ENCODE measurements at regions not wholly inside any gene's neighbourhood (a gene's known extent, or its start where the extent isn't known, plus 50 kb on each side); places are given as distances from the start of the nearest gene placed in this dataset.

DNA sequence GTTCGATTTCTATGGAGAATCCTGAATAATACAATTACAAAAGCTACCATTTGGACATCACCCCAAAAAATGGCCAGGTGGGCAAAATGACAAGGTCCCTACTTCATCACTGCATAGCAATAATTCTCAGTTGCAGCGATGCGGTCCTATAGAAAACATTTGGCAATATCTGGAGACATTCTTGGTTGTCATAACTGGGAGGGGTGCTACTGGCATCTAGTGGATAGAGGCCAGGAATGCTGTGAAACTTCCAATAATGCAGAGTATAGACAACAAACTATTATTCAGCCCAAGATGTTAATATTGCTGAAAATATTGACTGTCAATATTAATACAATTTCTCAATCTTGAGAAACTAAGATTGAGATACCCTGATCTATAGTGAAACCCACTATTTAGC, 637.8 kb upstream of the PKDCC start:
- DNase-seq (ENCODE audit: low read depth, low spot score), result peak; percentile 25
- in situ Hi-C loops (cut with HindIII; ENCODE audit: low pct_unique_long_range_greater_than_20kb, low sequenced_read_pairs), result no loop called here

DNA sequence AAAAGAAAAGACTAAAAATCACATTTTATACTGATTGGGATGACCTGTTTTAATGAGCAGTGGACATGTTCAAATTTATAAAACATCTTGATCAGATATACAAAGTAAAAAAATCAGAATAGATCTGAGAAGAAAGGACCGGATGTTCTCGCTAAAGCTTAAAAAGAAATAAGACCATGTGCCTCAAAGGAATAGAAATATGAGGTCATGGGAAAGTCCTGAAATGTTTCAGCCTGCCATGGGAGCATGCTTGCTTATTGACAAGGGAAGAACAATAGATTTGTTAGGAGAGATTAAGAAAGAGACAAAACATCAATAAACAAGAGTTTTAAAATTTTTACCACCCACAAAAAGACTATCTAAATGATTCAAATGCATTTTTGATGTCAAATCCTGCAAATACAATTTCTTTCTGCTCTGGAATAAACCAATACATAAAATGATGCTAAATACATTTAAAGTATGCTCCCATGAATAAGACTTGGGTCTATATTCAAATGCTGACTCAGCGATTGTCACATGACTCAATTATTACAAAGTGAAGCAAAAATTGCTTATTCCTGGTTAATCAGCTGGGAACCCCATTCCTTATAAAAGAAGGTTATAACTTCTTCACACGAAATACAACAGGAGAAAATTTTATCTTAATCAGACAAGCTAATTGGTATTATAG, 633.9 kb upstream of the PKDCC start:
- DNase-seq (ENCODE audit: low read depth, low spot score), result peak; percentile 34
- in situ Hi-C loops (cut with HindIII; ENCODE audit: low pct_unique_long_range_greater_than_20kb, low sequenced_read_pairs), result no loop called here

DNA sequence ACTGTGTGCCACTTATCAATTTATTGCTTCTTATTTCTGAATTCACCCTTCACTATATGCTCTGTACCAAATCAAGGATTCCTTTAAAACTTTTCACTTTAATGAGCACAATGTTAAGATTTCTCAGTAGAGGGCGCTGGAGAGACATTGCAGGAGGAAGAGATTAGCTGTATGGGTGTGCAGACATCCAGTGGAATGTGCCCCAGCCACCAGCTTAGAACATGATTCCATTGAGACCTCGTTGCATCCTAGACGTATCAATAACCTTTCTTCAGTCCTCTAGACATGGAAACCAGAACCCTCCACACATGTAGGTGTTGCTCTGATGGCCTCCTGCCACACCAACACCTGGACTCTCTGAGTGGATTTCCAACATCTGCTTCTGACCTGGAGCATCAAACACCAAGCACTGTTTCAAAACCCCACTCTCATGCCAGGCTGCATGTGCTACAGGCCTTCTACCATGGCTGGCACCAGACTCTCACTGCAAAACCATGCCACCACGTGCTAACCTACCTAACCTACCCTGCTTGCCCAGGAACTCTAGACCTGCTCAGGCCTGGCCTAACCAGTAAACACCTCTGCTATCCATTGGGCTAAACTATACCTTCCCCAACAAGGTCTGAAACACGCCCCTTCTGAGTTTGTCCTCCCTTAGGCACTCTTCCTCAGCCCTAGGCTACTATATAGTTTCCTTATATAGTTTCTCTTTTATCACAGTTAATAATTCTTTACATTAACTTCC, 633.2 kb upstream of the PKDCC start:
- DNase-seq (ENCODE audit: low read depth, low spot score), result peak; percentile 89
- in situ Hi-C loops (cut with HindIII; ENCODE audit: low pct_unique_long_range_greater_than_20kb, low sequenced_read_pairs), result no loop called here

DNA sequence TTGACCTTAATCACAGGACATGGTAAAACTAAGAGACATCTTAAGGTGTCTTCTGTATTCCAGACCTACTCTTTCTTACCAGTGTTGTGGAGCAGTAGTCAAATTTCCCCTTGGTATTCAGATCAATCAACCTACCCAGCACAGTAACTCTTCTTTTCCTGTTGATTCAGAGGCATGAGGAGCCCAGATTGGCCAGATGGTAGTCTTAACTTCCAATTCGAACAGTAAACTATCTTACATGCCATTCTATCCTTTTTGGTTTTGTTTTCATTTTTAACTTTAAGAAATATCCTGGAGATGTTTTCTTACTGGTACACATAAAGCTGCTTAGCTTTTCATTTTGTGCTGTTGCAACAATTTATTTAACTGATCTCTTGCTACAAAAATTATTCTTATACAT, 630.3 kb upstream of the PKDCC start:
- DNase-seq (ENCODE audit: low read depth, low spot score), result no peak

DNA sequence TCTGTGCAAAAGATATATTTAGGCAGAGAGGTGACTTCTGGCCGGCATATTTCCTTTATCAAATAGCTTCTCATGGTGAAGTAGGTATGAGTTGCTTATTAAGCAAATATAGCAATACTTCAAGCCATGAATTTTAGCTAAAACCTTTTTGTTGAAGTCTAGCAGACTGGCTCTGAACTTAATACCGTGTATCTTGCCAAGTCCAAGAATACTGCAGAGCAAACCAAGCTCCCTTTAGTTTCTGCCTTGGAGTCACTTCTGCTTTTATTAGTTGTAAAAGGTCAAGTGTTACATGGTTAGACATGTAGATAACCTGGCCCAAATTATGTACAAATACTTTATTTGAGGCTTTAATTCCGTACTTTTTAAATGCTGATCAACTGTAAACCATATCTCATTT, 627.6 kb upstream of the PKDCC start:
- in situ Hi-C loops (cut with HindIII; ENCODE audit: low pct_unique_long_range_greater_than_20kb, low sequenced_read_pairs), result no loop called here
- no peak for DNase-seq (ENCODE audit: low read depth, low spot score)

More for the DNA sequence above, 630.3 kb upstream of the PKDCC start:
- in situ Hi-C loops (cut with HindIII; ENCODE audit: low pct_unique_long_range_greater_than_20kb, low sequenced_read_pairs), result no loop called here

DNA sequence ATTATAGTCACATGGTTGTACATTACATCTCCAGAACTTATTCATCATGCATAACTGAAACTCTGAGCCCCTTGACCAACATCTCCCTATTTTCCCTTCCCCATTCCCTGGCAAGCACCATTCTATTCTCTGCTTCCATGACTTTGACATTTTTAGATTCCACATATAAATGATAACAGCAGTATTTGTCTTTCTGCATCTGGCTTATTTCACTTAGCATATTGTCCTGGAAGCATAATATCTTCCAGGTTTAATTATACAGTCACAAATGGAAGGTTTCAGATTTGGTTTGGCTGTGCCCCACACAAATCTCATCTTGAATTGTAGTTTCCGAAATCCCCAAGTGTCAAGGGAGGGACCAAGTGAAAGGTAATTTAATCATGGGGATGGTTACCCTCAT, 626.9 kb upstream of the PKDCC start:
- in situ Hi-C loops (cut with HindIII; ENCODE audit: low pct_unique_long_range_greater_than_20kb, low sequenced_read_pairs), result no loop called here
- no peak for DNase-seq (ENCODE audit: low read depth, low spot score)

DNA sequence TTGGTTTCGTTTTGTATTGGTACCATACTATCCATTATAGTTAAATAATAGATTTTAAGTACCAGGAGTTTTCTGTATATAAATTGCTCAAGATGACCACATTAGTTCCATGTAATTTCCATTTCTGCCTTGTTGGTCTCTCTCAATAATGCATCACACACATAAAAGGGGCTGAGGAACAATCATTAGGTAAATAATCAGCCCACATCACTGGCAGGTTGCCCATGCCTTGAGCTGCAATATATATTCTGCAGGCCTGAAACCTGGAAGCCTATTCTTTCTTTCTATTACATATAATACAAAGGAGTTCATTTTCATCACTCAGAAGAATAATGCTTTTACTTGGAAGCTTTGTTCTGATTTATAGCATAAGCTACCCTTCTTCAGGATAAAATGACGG, 616.1 kb upstream of the PKDCC start:
- in situ Hi-C loops (cut with HindIII; ENCODE audit: low pct_unique_long_range_greater_than_20kb, low sequenced_read_pairs), result no loop called here
- no peak for DNase-seq (ENCODE audit: low read depth, low spot score)

DNA sequence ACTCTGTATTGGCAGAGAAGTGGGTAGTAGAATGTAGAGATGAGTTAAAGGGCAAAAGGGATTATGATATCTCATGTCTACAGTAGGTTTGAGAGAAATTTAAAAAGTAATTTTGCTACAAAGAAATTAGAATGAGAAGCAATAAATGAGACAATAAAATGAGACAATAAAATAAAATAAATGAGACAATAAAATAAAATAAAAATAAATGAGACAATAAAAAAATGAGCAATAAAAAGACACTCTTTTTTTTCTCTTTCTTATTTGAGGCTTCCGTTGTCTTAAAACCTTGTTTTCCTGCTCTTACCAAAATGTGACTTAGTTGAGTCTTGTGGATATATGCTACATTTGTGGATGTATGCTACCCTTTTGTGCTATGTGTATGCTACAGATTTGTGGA, 615.4 kb upstream of the PKDCC start:
- in situ Hi-C loops (cut with HindIII; ENCODE audit: low pct_unique_long_range_greater_than_20kb, low sequenced_read_pairs), result no loop called here

DNA sequence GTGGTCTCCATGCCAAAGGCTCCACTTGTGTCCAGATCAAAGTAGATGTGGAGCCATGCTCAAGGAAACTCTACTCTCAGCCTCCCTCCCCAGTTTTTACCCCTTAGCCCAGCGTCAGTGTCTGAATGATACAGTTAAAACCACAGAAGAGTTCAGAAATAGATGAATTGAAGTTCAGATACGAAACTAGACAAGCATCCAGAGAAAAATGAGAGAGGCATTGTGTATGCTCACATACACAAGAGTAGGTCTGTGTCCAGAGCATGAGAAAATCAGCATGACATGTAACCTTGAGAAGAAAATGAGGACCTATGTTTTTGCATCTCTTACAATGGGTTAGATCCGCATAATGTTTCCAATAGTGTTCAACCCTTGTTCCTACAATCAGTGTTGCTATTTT, 612.8 kb upstream of the PKDCC start:
- peak; percentile 87 for DNase-seq (ENCODE audit: low read depth, low spot score)
- in situ Hi-C loops (cut with HindIII; ENCODE audit: low pct_unique_long_range_greater_than_20kb, low sequenced_read_pairs), result no loop called here

More for the DNA sequence above, 615.4 kb upstream of the PKDCC start:
- no peak for DNase-seq (ENCODE audit: low read depth, low spot score)

DNA sequence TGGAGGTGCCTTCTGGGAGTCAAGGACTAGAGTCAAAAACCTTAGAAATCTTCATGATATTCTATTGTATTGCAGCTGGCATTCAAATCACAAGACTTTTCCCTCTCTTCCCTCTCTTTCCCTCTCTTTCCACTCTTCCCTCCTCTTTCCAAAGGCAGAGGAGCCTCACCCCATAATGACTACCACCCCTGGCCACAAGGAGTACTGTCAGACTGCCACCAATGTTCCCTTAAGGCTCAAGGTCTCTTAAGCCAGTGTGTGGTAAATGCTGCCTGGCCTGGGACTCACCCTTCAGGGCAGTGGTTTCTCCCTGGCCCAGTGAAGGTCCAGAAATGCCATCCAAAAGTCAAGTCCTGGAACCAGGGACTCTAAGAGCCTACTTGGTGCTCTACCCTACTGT, 605.9 kb upstream of the PKDCC start:
- no peak for DNase-seq (ENCODE audit: low read depth, low spot score)
- in situ Hi-C loops (cut with HindIII; ENCODE audit: low pct_unique_long_range_greater_than_20kb, low sequenced_read_pairs), result no loop called here

DNA sequence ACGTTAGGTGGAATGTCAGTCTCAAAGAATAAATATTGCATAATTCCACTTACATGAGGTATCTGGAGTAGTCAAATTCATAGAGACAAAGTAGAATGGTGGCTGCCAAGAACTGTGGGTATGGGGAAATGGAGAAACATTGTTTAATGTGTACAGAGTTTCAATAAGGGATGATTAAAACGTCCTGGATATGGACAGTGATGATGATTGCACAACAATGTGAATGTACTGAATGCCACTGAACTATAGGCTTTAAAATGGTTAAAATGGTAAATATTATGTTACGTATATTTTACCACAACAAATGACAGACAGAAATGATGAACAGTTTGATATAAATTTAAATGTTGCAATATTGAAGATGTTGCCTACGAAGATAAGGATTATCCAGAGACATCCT, 602.0 kb upstream of the PKDCC start:
- in situ Hi-C loops (cut with HindIII; ENCODE audit: low pct_unique_long_range_greater_than_20kb, low sequenced_read_pairs), result no loop called here
- no peak for DNase-seq (ENCODE audit: low read depth, low spot score)

DNA sequence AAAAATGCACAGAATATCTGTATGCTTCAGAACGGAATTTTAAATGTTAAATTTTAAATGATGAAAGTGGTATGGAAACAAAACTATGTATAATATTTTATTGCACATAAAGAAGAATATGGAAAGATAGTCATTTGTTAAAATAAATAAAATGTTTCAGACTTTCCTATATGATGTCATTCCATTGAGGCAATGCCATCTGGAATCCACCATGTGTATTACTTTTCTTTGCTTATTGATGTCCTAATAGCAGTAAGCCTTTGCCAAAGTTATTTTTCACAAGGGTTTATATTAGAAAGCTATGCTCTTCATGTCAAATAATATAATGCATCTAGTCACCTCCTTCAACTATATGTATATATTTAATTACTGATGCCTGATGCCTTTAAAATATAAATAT, 601.6 kb upstream of the PKDCC start:
- DNase-seq (ENCODE audit: low read depth, low spot score), result no peak
- in situ Hi-C loops (cut with HindIII; ENCODE audit: low pct_unique_long_range_greater_than_20kb, low sequenced_read_pairs), result no loop called here

DNA sequence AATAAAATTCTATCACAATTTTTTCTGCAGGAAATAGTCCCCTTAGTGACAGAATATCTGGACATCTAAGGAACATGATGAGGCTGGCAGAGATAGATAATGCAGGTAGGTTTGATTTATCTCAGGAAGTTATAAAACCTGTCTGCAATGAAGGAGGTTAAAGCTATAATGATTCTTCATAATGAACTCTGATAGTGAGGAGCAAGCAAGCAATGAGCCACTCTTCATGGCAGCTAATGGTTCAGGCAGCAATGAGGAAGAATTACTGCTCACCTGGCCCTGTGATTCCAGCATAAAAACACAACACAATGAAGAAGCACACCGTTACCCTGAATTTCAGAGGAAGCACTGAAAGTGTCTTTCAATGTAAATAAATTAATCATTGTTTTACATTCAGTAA, 599.6 kb upstream of the PKDCC start:
- in situ Hi-C loops (cut with HindIII; ENCODE audit: low pct_unique_long_range_greater_than_20kb, low sequenced_read_pairs), result no loop called here

DNA sequence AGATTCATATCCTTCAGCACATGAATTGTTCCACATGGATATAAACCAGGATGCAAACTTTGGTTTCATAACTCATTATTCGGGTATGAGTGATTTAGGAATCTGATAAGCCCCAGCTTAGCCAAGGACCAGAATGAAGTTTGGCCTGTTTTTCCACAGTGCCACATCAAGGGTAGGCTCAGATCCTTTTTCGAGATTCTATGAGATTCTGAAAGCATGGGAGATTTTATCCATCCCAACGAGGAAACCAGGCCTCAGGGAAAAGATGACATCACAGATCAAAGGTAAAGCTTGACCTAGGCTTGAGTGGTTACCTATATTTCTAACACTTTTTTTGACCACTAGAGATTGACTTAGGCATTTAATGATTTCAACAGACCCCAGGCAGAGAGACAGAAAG, 590.8 kb upstream of the PKDCC start:
- in situ Hi-C loops (cut with HindIII; ENCODE audit: low pct_unique_long_range_greater_than_20kb, low sequenced_read_pairs), result no loop called here
- DNase-seq (ENCODE audit: low read depth, low spot score), result no peak

More for the DNA sequence above, 599.6 kb upstream of the PKDCC start:
- no peak for DNase-seq (ENCODE audit: low read depth, low spot score)

DNA sequence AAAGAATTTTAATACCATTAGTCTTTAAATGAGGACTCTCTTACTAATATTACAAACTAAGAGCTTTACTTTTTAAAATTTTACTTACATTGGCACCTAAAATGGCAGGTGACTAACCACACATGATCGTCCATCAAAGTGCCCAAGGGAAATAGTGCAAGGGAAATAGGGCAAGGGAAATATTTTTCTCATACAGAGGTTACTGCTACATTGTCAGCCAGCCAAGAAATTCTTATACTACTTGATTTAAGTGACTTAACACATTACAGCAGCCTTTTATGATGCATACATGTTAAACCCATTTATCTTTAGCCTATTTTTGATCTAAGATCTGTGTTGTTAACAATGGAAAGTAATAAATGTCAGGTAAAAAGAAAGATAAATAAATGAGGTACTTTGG, 587.2 kb upstream of the PKDCC start:
- in situ Hi-C loops (cut with HindIII; ENCODE audit: low pct_unique_long_range_greater_than_20kb, low sequenced_read_pairs), result no loop called here

DNA sequence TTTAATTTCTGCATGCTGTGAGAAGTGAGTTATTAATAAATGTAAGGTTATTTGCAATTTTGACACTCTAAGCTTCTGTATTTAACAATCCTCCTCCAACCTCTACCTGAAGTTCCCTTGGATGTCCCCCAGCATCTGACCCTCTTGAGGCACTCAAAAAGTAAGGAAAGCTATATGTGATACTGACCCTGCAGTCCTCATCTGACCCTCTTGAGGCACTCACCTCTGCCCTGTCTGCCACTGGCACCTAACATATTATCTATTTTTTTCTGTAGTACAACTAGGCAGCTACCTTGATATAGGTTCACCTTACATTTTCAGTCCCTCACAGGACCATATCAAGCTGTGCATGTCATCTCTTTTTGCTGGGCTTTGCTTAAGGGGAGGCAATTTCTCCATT, 583.4 kb upstream of the PKDCC start:
- in situ Hi-C loops (cut with HindIII; ENCODE audit: low pct_unique_long_range_greater_than_20kb, low sequenced_read_pairs), result no loop called here
- no peak for DNase-seq (ENCODE audit: low read depth, low spot score)

More for the DNA sequence above, 587.2 kb upstream of the PKDCC start:
- DNase-seq (ENCODE audit: low read depth, low spot score), result no peak

DNA sequence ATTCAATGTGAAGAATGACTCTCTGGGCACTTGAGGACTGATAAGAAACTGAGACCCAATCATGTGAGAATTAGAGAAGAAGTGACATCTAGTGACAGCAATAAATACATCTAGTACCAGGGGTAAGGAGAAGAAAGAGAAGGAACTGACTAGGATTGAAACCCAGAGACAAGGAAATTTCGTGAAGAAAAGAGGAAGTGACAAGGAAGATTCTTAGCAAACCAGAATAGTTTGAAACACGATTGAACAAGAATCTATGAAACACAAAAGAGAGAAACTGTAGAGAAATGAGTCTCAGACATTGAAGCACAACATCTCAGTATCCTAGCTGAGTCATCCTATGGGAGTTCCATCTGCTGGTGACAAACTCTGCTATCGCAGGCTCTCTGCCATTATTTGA, 571.9 kb upstream of the PKDCC start:
- in situ Hi-C loops (cut with HindIII; ENCODE audit: low pct_unique_long_range_greater_than_20kb, low sequenced_read_pairs), result no loop called here
- DNase-seq (ENCODE audit: low read depth, low spot score), result no peak

DNA sequence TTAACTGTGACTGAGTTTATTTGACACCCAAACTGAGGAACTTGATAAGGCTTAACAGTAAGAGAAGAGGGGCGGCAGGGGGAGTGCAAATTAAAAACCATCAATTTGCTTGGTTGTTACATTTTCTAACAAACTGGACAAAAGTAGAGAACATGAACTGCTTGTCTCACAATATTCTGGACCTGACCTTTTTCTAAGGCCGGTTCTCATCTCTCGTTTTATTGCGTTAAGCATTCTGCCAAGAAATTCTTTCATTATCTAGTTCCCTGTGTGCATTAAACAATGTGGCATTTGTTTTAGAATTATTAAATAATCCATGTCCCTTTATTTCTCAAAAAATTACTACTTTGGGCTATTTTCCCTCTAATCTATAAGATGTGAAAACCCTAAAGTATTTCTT, 565.2 kb upstream of the PKDCC start:
- in situ Hi-C loops (cut with HindIII; ENCODE audit: low pct_unique_long_range_greater_than_20kb, low sequenced_read_pairs), result no loop called here
- peak; percentile 37 for DNase-seq (ENCODE audit: low read depth, low spot score)

DNA sequence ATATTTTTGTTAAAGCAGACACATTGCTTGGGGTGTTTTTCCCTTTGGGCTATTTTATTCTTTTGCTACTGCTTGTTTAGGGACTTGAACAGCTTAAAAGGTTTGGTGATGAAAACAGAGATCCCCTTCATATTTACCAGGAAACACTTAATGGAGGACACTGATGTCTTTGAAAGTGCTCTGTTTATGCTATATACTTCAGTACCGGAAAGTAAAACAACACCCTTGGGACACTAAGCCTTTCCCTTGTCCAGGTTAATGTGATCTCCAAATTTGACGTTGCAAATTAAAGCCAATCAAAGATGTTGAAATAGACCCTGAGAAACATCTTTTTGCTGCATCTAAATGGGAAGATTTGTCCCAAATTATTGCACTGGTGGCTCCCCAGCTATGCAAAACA, 564.6 kb upstream of the PKDCC start:
- peak; percentile 72 for DNase-seq (ENCODE audit: low read depth, low spot score)
- in situ Hi-C loops (cut with HindIII; ENCODE audit: low pct_unique_long_range_greater_than_20kb, low sequenced_read_pairs), result no loop called here
